Left ventricle myocardium inferior (tissue), 1 donor: ENCODE measurements at regions not wholly inside any gene's neighbourhood (a gene's known extent, or its start where the extent isn't known, plus 50 kb on each side); places are given as distances from the start of the nearest gene placed in this dataset.
"Not testable (repeated sequence)": the region's sequence is repeated elsewhere in the genome, so short reads cannot be mapped to it uniquely, and the experiment has no call there.

Source experiments
- DNase-seq: peaks from one replicate; pipeline ENCODE4 v3.0.0-alpha.2; 2020
- H3K27ac ChIP-seq: fragments of 200-600 bp; replicated peaks from 2 replicates; pipeline ENCODE4 v1.8.0; 2021
- H3K27me3 ChIP-seq: fragments of 200-600 bp; 2 replicates; pipeline ENCODE4 v1.8.0; 2021; ENCODE audit warnings: low read depth
- H3K36me3 ChIP-seq: fragments of 200-600 bp; 2 replicates; pipeline ENCODE4 v1.8.0; 2021
- H3K4me1 ChIP-seq: fragments of 200-600 bp; 2 replicates; pipeline ENCODE4 v1.8.0; 2021
- H3K4me3 ChIP-seq: fragments of 200-600 bp; 2 replicates; pipeline ENCODE4 v1.8.0; 2021; ENCODE audit warnings: mild to moderate bottlenecking, moderate library complexity
- H3K9me3 ChIP-seq: fragments of 200-600 bp; replicated peaks from 2 replicates; pipeline ENCODE4 v1.8.0; 2021
- intact Hi-C: fragments of 100-400 bp; cut with micrococcal nuclease; formaldehyde crosslinking; loops from one replicate; pipeline ENCODE4 v1.11.0; 2022
- TF ChIP-seq, protein P1 (sequence below): fragments of 200-600 bp; IDR thresholded peaks from 2 replicates; pipeline ENCODE4 v1.8.0; 2021; ENCODE audit warnings: antibody characterized with exemption, mild to moderate bottlenecking, borderline replicate concordance
- donor health status: DM: no; HTN: yes; CAD: no; lungs with severe emphysema.

GRCh38 chr18:75730249-75730648 is 302.7 kb upstream of the SMIM21 start:
- intact Hi-C loops: no loop called here
- TF ChIP-seq, protein P1, sequence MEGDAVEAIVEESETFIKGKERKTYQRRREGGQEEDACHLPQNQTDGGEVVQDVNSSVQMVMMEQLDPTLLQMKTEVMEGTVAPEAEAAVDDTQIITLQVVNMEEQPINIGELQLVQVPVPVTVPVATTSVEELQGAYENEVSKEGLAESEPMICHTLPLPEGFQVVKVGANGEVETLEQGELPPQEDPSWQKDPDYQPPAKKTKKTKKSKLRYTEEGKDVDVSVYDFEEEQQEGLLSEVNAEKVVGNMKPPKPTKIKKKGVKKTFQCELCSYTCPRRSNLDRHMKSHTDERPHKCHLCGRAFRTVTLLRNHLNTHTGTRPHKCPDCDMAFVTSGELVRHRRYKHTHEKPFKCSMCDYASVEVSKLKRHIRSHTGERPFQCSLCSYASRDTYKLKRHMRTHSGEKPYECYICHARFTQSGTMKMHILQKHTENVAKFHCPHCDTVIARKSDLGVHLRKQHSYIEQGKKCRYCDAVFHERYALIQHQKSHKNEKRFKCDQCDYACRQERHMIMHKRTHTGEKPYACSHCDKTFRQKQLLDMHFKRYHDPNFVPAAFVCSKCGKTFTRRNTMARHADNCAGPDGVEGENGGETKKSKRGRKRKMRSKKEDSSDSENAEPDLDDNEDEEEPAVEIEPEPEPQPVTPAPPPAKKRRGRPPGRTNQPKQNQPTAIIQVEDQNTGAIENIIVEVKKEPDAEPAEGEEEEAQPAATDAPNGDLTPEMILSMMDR: no peak
- Histone ChIP-seq H3K27ac (no peak overlapping the region), H3K4me1 (no peaks in the 10 kb centered on the region), H3K36me3 (no peaks in the 10 kb centered on the region), H3K27me3 (peaks cover 54% of the 10 kb centered on the region), H3K4me3 (no peak overlapping the region), H3K9me3 (peaks cover under 1% of the 10 kb centered on the region)
- DNase-seq: no peak

DNA sequence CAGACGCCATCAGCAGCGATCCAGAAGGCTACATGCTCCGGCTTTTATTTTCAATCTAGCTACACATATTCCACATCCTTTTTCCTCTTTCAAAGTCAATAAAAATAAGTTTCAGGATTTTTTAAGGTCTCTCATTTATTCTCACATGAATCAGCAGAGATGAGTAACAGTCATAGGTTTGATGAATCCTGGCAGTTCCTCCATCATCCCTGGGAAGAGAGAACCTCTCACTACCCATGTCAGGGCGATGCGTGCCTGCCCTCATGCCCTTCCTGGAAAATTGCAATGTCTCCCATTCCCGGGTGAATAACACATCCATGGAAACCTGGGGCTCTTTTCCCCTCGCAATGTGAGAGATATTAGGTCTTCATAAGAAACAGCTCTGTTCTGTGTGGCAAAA is 301.1 kb upstream of the SMIM21 start:
- H3K4me3 ChIP-seq: no peak overlapping the region
- no peak overlapping the region for H3K27ac ChIP-seq
- no peaks in the 10 kb centered on the region for H3K36me3 ChIP-seq
- intact Hi-C loops: no loop called here
- no peaks in the 10 kb centered on the region for H3K9me3 ChIP-seq
- TF ChIP-seq, protein P1: no peak
- no peaks in the 10 kb centered on the region for H3K4me1 ChIP-seq
- no peak for DNase-seq
- H3K27me3 ChIP-seq: peaks cover 63% of the 10 kb centered on the region

DNA sequence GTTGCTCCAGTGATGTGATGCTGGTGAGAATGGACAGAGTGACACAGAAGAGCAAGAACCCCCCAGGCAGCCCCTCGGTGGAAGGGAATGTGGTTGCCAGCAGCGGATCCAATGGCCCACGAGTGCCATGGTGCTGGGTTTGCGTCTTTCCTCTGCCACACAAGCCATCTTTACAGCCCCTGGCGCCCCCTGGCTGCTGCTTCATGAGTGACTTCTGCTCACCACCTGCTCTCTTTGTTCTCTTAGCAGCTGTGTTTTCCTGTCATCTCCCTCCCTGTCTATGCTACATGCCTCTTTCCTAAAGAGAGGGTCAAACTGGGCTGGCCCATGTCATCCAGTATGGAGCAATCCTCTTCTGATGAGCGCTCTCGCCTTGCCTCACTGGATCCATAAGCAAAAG is 300.0 kb upstream of the SMIM21 start:
- H3K27ac ChIP-seq: no peak overlapping the region
- H3K9me3 ChIP-seq: no peaks in the 10 kb centered on the region
- peaks cover 74% of the 10 kb centered on the region for H3K27me3 ChIP-seq
- H3K36me3 ChIP-seq: no peaks in the 10 kb centered on the region
- no peaks in the 10 kb centered on the region for H3K4me1 ChIP-seq
- peak; percentile 36 for DNase-seq
- intact Hi-C loops: no loop called here
- TF ChIP-seq, protein P1: peak; percentile 61
- no peak overlapping the region for H3K4me3 ChIP-seq

GRCh38 chr18:75723521-75724340 is 296.2 kb upstream of the SMIM21 start:
- TF ChIP-seq, protein P1: no peak
- H3K9me3 ChIP-seq: peaks cover 8% of the 10 kb centered on the region
- H3K27ac ChIP-seq: no peak overlapping the region
- DNase-seq: no peak
- H3K36me3 ChIP-seq: no peaks in the 10 kb centered on the region
- intact Hi-C loops: no loop called here
- H3K27me3 ChIP-seq: peaks cover 56% of the 10 kb centered on the region
- no peaks in the 10 kb centered on the region for H3K4me1 ChIP-seq
- no peak overlapping the region for H3K4me3 ChIP-seq

DNA sequence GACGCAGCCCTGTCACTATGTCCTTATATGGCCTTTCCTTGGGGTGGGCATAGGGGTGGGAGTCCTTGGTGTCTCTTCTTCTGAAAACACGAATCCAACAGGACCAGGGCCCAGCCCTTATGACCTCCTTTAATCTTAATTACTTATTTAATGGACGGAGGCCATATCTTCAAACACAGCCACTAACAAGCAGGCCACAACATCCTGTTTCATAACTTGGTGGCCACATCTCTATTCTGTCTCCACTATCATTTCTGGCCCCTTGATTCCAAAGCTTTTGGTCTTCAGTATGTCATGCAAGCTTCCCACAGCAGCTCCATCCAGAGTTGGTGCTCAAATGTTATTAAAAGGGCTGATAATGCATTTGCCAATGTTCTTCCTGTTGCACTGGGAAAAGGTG is 287.3 kb upstream of the SMIM21 start:
- H3K27ac ChIP-seq: no peak overlapping the region
- peaks cover 7% of the 10 kb centered on the region for H3K9me3 ChIP-seq
- no peak for DNase-seq
- TF ChIP-seq, protein P1: no peak
- intact Hi-C loops: no loop called here
- H3K36me3 ChIP-seq: no peaks in the 10 kb centered on the region
- H3K4me3 ChIP-seq: no peak overlapping the region
- H3K27me3 ChIP-seq: no peaks in the 10 kb centered on the region
- H3K4me1 ChIP-seq: no peaks in the 10 kb centered on the region

DNA sequence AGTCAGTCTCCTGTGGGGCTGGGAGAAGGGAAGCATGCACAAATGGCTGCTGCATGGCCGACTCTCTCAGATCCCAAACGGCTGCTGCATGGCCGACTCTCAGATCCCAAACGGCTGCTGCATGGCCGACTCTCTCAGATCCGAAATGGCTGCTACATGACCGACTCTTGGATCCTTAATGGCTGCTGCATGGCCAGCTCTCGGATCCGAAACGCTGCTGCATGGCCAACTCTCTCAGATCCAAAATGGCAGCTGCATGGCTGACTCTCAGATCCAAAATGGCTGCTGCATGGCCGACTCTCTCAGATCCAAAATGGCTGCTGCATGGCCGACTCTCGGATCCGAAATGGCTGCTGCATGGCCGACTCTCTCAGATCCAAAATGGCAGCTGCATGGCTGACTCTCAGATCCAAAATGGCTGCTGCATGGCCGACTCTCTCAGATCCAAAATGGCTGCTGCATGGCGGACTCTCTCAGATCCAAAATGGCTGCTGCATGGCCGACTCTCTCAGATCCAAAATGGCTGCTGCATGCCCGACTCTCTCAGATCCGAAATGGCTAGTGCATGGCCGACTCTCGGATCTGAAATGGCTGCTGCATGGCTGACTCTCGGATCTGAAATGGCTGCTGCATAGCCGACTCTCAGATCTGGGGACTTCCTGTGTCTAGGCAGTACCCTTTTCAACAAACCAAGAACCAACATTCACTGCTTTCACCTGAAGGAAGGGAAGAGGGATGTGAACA is 284.8 kb upstream of the SMIM21 start:
- H3K4me3 ChIP-seq, H3K27ac ChIP-seq, H3K9me3 ChIP-seq, H3K27me3 ChIP-seq, H3K4me1 ChIP-seq, H3K36me3 ChIP-seq, intact Hi-C loops, DNase-seq: not testable (repeated sequence)
